Smooth muscle cell (in vitro differentiated cells): ENCODE measurements at regions not wholly inside any gene's neighbourhood (a gene's known extent, or its start where the extent isn't known, plus 50 kb on each side); places are given as distances from the start of the nearest gene placed in this dataset.
"Not testable (repeated sequence)": the region's sequence is repeated elsewhere in the genome, so short reads cannot be mapped to it uniquely, and the experiment has no call there.

Experiments
- DNase-seq: peaks from one replicate; lab custom pipeline; 2025; ENCODE audit not compliant: unreplicated experiment; lab: John Stamatoyannopoulos, UW
- H2AFZ ChIP-seq: fragments of 200-600 bp; sonication (generic); 2 replicates; pipeline ENCODE4 v1.6.0; 2016; ENCODE audit warnings: antibody characterized with exemption, low read depth, mild to moderate bottlenecking
- H3F3A ChIP-seq: fragments of 200-600 bp; sonication (generic); 2 replicates; pipeline ENCODE4 v1.6.0; 2017; ENCODE audit warnings: antibody characterized with exemption, low read depth
- H3K27ac ChIP-seq: fragments of 200-600 bp; sonication (generic); 2 replicates; pipeline ENCODE4 v1.5.1; 2016; ENCODE audit warnings: low read depth, mild to moderate bottlenecking
- H3K27me3 ChIP-seq: fragments of 200-600 bp; sonication (generic); 2 replicates; pipeline ENCODE4 v1.6.1; 2016; ENCODE audit warnings: low read depth, mild to moderate bottlenecking
- H3K36me3 ChIP-seq: fragments of 200-600 bp; sonication (generic); 2 replicates; pipeline ENCODE4 v1.5.1; 2016; ENCODE audit warnings: low read depth
- H3K4me1 ChIP-seq: fragments of 200-600 bp; sonication (generic); 2 replicates; pipeline ENCODE4 v1.5.1; 2016; ENCODE audit warnings: low read depth
- H3K4me2 ChIP-seq: fragments of 200-600 bp; sonication (generic); 2 replicates; pipeline ENCODE4 v1.6.0; 2016; ENCODE audit warnings: mild to moderate bottlenecking
- H3K4me3 ChIP-seq: fragments of 200-600 bp; sonication (generic); 2 replicates; pipeline ENCODE4 v1.5.1; 2016; ENCODE audit warnings: mild to moderate bottlenecking
- H3K79me2 ChIP-seq: fragments of 200-600 bp; sonication (generic); 2 replicates; pipeline ENCODE4 v1.6.0; 2016; ENCODE audit warnings: low read depth, mild to moderate bottlenecking
- H3K9ac ChIP-seq: fragments of 200-600 bp; sonication (generic); 2 replicates; pipeline ENCODE4 v1.6.0; 2016; ENCODE audit warnings: low read depth
- H3K9me3 ChIP-seq: fragments of 200-600 bp; sonication (generic); replicated peaks from 2 replicates; pipeline ENCODE4 v1.5.1; 2016; ENCODE audit warnings: low read depth
- H4K20me1 ChIP-seq: fragments of 200-600 bp; sonication (generic); 2 replicates; pipeline ENCODE4 v1.6.0; 2016; ENCODE audit warnings: low read depth
- CTCF ChIP-seq: fragments of 200-600 bp; sonication (generic); IDR thresholded peaks from 2 replicates; pipeline ENCODE4 v1.5.1; 2017; ENCODE audit warnings: borderline replicate concordance, mild to moderate bottlenecking, antibody characterized with exemption; ENCODE audit not compliant: insufficient read depth, poor library complexity, severe bottlenecking
- WGBS: methylation state at CpG from one replicate; pipeline ENCODE4 v1.1.7; 2016; ENCODE audit warnings: low lambda C conversion rate; 5-methylcytosine and 5-hydroxymethylcytosine counted together

GRCh38 chr19:37317403-37318209 is 53.3 kb upstream of the ZNF527 start:
- Histone ChIP-seq H3K27me3 (no peaks in the 10 kb centered on the region), H3K9ac (peak overlapping the region; percentile 81), H3K4me3 (peak overlapping the region; percentile 94), H3K4me1 (no peaks in the 10 kb centered on the region), H3K79me2 (peaks cover 41% of the 10 kb centered on the region), H3K36me3 (no peaks in the 10 kb centered on the region), H4K20me1 (peaks cover 10% of the 10 kb centered on the region), H3K4me2 (peak overlapping the region; percentile 98), H3F3A (no peaks in the 10 kb centered on the region), H3K27ac (peak overlapping the region; percentile 72), H3K9me3 (no peaks in the 10 kb centered on the region), H2AFZ (peak overlapping the region; percentile 97)
- no peak for TF ChIP-seq CTCF
- WGBS: under 1% methylated on average over 57 of the region's 57 CpGs
- DNase-seq: peak; percentile 70

GRCh38 chr19:37320988-37321387 is 49.9 kb upstream of the ZNF527 start:
- H3K27ac ChIP-seq, H2AFZ ChIP-seq, H3F3A ChIP-seq, H3K9ac ChIP-seq, H3K27me3 ChIP-seq, H3K9me3 ChIP-seq, H3K4me3 ChIP-seq, H4K20me1 ChIP-seq, DNase-seq, H3K36me3 ChIP-seq, H3K4me1 ChIP-seq, H3K4me2 ChIP-seq: not testable (repeated sequence)
- peaks cover 41% of the 10 kb centered on the region for H3K79me2 ChIP-seq
- 68% methylated on average over 7 of the region's 7 CpGs for WGBS
